ENCODE measurements at regions not wholly inside any gene's neighbourhood (a gene's known extent, or its start where the extent isn't known, plus 50 kb on each side); places are given as distances from the start of the nearest gene placed in this dataset.

GRCh38 chr6:120804612-120805011 is 529.7 kb downstream of the TBC1D32 start:
- Histone ChIP-seq H3K36me3 (replicated peaks; ENCODE audit: low read depth, low read length) (no peaks in the 10 kb centered on the region), H3K9me3 (ENCODE audit: insufficient read depth, low read length) (no peaks in the 10 kb centered on the region), H3K4me3 (ENCODE audit: low read length) (no peak overlapping the region), H3K79me2 (ENCODE audit: low read length) (no peaks in the 10 kb centered on the region), H3K27me3 (ENCODE audit: low read depth, low read length) (no peaks in the 10 kb centered on the region), H3K4me1 (ENCODE audit: low read length) (no peaks in the 10 kb centered on the region), H4K20me1 (ENCODE audit: insufficient read depth, low read length) (no peaks in the 10 kb centered on the region), H3K9ac (ENCODE audit: low read length) (no peak overlapping the region), H2AFZ (ENCODE audit: low read depth, low read length) (no peak overlapping the region), H3K4me2 (ENCODE audit: low read length) (no peak overlapping the region), H3K27ac (ENCODE audit: low read length) (no peak overlapping the region)
- TF ChIP-seq, protein P1, sequence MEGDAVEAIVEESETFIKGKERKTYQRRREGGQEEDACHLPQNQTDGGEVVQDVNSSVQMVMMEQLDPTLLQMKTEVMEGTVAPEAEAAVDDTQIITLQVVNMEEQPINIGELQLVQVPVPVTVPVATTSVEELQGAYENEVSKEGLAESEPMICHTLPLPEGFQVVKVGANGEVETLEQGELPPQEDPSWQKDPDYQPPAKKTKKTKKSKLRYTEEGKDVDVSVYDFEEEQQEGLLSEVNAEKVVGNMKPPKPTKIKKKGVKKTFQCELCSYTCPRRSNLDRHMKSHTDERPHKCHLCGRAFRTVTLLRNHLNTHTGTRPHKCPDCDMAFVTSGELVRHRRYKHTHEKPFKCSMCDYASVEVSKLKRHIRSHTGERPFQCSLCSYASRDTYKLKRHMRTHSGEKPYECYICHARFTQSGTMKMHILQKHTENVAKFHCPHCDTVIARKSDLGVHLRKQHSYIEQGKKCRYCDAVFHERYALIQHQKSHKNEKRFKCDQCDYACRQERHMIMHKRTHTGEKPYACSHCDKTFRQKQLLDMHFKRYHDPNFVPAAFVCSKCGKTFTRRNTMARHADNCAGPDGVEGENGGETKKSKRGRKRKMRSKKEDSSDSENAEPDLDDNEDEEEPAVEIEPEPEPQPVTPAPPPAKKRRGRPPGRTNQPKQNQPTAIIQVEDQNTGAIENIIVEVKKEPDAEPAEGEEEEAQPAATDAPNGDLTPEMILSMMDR (IDR thresholded peaks at IDR 0.05; ENCODE audit: low read depth, low read length) = no peak
- TF ChIP-seq EZH2phosphoT487 (IDR thresholded peaks at IDR 0.05; ENCODE audit: low read depth) = no peak

GRCh38 chr6:120786682-120787081 is 547.6 kb downstream of the TBC1D32 start:
- TF ChIP-seq, protein P1 (IDR thresholded peaks at IDR 0.05; ENCODE audit: low read depth, low read length) = no peak
- TF ChIP-seq EZH2phosphoT487 (IDR thresholded peaks at IDR 0.05; ENCODE audit: low read depth) = no peak
- Histone ChIP-seq H3K4me3 (ENCODE audit: low read length) (no peak overlapping the region), H3K27me3 (ENCODE audit: low read depth, low read length) (no peaks in the 10 kb centered on the region)

GRCh38 chr6:120786256-120786655 is 548.0 kb downstream of the TBC1D32 start:
- no peak overlapping the region for H2AFZ ChIP-seq (ENCODE audit: low read depth, low read length)
- H3K4me3 ChIP-seq (ENCODE audit: low read length) = no peak overlapping the region
- no peak overlapping the region for H3K27ac ChIP-seq (ENCODE audit: low read length)
- H3K79me2 ChIP-seq (ENCODE audit: low read length) = no peaks in the 10 kb centered on the region
- H3K9ac ChIP-seq (ENCODE audit: low read length) = no peak overlapping the region
- TF ChIP-seq EZH2phosphoT487 (IDR thresholded peaks at IDR 0.05; ENCODE audit: low read depth) = no peak
- TF ChIP-seq, protein P1 (IDR thresholded peaks at IDR 0.05; ENCODE audit: low read depth, low read length) = no peak
- no peaks in the 10 kb centered on the region for H3K9me3 ChIP-seq (ENCODE audit: insufficient read depth, low read length)
- no peaks in the 10 kb centered on the region for H3K36me3 ChIP-seq (replicated peaks; ENCODE audit: low read depth, low read length)
- H3K4me1 ChIP-seq (ENCODE audit: low read length) = no peaks in the 10 kb centered on the region
- H4K20me1 ChIP-seq (ENCODE audit: insufficient read depth, low read length) = no peaks in the 10 kb centered on the region
- H3K27me3 ChIP-seq (ENCODE audit: low read depth, low read length) = no peaks in the 10 kb centered on the region
- no peak overlapping the region for H3K4me2 ChIP-seq (ENCODE audit: low read length)

More at GRCh38 chr6:120786682-120787081, 547.6 kb downstream of the TBC1D32 start:
- Histone ChIP-seq H3K36me3 (replicated peaks; ENCODE audit: low read depth, low read length) (no peaks in the 10 kb centered on the region), H3K4me1 (ENCODE audit: low read length) (no peaks in the 10 kb centered on the region), H3K79me2 (ENCODE audit: low read length) (no peaks in the 10 kb centered on the region), H4K20me1 (ENCODE audit: insufficient read depth, low read length) (no peaks in the 10 kb centered on the region), H3K27ac (ENCODE audit: low read length) (no peak overlapping the region), H3K9me3 (ENCODE audit: insufficient read depth, low read length) (no peaks in the 10 kb centered on the region), H2AFZ (ENCODE audit: low read depth, low read length) (no peak overlapping the region), H3K9ac (ENCODE audit: low read length) (no peak overlapping the region), H3K4me2 (ENCODE audit: low read length) (no peak overlapping the region)

DNA sequence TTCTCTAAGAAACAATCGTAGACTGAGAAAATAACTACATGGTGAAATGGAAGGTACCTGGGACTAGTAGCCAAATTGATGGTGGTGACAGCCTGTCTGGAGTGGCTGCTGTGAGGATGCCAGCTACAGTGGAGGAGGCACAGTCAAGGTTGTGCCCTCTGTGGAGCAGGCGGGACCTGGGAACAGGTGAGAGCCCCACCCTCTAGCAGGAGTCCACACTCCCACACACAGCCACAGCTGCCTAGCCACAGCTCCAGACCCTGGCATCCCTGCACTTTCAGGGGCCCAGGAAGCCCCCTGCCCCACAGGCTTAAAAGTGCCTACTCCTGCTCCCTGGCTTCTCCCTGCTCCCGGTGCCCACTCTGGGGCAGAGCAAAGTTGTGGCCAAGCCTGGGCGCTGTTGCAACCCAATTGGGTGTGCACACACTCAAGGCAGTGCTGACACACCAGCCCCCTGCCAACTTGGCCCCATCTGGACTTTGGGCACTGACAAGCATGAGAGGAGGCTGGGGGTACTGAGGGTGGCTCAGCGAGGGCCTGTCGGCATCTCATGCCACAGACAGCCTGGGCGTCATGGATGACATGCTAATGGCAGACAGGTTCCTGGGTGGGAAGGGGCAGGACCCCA is 548.7 kb downstream of the TBC1D32 start:
- H3K9ac ChIP-seq (ENCODE audit: low read length) = no peak overlapping the region
- no peaks in the 10 kb centered on the region for H3K36me3 ChIP-seq (replicated peaks; ENCODE audit: low read depth, low read length)
- TF ChIP-seq, protein P1 (IDR thresholded peaks at IDR 0.05; ENCODE audit: low read depth, low read length) = no peak
- TF ChIP-seq EZH2phosphoT487 (IDR thresholded peaks at IDR 0.05; ENCODE audit: low read depth) = no peak
- H3K4me3 ChIP-seq (ENCODE audit: low read length) = no peak overlapping the region
- no peak overlapping the region for H3K27ac ChIP-seq (ENCODE audit: low read length)
- H3K79me2 ChIP-seq (ENCODE audit: low read length) = no peaks in the 10 kb centered on the region
- no peaks in the 10 kb centered on the region for H3K9me3 ChIP-seq (ENCODE audit: insufficient read depth, low read length)
- no peak overlapping the region for H2AFZ ChIP-seq (ENCODE audit: low read depth, low read length)
- H4K20me1 ChIP-seq (ENCODE audit: insufficient read depth, low read length) = no peaks in the 10 kb centered on the region
- H3K27me3 ChIP-seq (ENCODE audit: low read depth, low read length) = no peaks in the 10 kb centered on the region
- no peaks in the 10 kb centered on the region for H3K4me1 ChIP-seq (ENCODE audit: low read length)
- H3K4me2 ChIP-seq (ENCODE audit: low read length) = no peak overlapping the region
